Esophagus squamous epithelium (tissue), 4 donors: ENCODE measurements at regions not wholly inside any gene's neighbourhood (a gene's known extent, or its start where the extent isn't known, plus 50 kb on each side); places are given as distances from the start of the nearest gene placed in this dataset.

Experiments
- POLR2A ChIP-seq, 4 donors: fragments of 450-650 bp; IDR thresholded peaks; one replicate each; pipeline ENCODE4 v1.6.1; 2017; ENCODE audit warnings: antibody characterized with exemption in 4 of 4, mild to moderate bottlenecking in 4 of 4, moderate library complexity in 3 of 4
- TF ChIP-seq, protein P1 (sequence below), 6 experiments: fragments of 450-650 bp in 4 of 6; fragments of 200-600 bp in 2 of 6; sonication (generic) in 2 of 6; IDR thresholded peaks; one replicate each; pipeline ENCODE4 v1.5.1; 2016 to 2019; ENCODE audit warnings: antibody characterized with exemption in 6 of 6, mild to moderate bottlenecking in 4 of 6, moderate library complexity in 4 of 6

DNA sequence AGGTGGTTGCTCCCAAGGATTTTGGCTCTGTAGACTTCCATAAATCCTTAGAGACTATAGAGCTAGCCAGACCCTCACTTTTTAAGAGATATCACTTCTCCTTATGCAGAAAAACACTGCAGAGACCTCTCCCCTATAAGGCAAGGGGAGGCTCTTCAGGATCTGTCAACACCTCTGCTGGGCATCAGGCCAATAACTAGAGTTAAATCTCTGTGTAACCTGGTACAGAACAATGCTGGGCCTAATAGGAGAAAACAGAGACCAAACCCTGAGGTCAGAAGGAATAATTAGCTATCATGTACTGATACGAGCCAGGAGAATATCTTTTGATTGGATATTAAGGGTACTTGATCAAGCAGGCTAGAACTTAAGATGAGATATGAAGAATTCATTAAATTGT, 358.5 kb downstream of the TBC1D4 start:
- TF ChIP-seq POLR2A (IDR thresholded peaks at IDR 0.05), result no peak
- TF ChIP-seq, protein P1, sequence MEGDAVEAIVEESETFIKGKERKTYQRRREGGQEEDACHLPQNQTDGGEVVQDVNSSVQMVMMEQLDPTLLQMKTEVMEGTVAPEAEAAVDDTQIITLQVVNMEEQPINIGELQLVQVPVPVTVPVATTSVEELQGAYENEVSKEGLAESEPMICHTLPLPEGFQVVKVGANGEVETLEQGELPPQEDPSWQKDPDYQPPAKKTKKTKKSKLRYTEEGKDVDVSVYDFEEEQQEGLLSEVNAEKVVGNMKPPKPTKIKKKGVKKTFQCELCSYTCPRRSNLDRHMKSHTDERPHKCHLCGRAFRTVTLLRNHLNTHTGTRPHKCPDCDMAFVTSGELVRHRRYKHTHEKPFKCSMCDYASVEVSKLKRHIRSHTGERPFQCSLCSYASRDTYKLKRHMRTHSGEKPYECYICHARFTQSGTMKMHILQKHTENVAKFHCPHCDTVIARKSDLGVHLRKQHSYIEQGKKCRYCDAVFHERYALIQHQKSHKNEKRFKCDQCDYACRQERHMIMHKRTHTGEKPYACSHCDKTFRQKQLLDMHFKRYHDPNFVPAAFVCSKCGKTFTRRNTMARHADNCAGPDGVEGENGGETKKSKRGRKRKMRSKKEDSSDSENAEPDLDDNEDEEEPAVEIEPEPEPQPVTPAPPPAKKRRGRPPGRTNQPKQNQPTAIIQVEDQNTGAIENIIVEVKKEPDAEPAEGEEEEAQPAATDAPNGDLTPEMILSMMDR (IDR thresholded peaks at IDR 0.05), result no peak
